ENCODE measurements at regions not wholly inside any gene's neighbourhood (a gene's known extent, or its start where the extent isn't known, plus 50 kb on each side); places are given as distances from the start of the nearest gene placed in this dataset.

GRCh38 chr14:83558946-83559345 is 1971.0 kb upstream of the FLRT2 start:
- H3K36me3 ChIP-seq (ENCODE audit: insufficient read depth, low read length), result no peaks in the 10 kb centered on the region
- H3K9ac ChIP-seq (ENCODE audit: low read depth, low read length), result no peak overlapping the region
- no peaks in the 10 kb centered on the region for H3K79me2 ChIP-seq (ENCODE audit: insufficient read depth, low read length)
- H3K27me3 ChIP-seq (ENCODE audit: insufficient read depth, low read length, poor library complexity), result no peaks in the 10 kb centered on the region
- H3K27ac ChIP-seq (ENCODE audit: low read length), result no peak overlapping the region
- H3K9me3 ChIP-seq (ENCODE audit: insufficient read depth, low read length, severe bottlenecking), result no peaks in the 10 kb centered on the region
- H3K4me1 ChIP-seq (ENCODE audit: insufficient read depth, low read length), result no peaks in the 10 kb centered on the region
- ATAC-seq (ENCODE audit: insufficient read depth, low read depth) (no peak), DNase-seq (no peak)
- H4K20me1 ChIP-seq (ENCODE audit: insufficient read depth, low read length), result no peaks in the 10 kb centered on the region
- TF ChIP-seq EZH2 (IDR thresholded peaks at IDR 0.05; ENCODE audit: borderline replicate concordance, low read depth, low read length, severe bottlenecking), result no peak
- TF ChIP-seq, protein P1, sequence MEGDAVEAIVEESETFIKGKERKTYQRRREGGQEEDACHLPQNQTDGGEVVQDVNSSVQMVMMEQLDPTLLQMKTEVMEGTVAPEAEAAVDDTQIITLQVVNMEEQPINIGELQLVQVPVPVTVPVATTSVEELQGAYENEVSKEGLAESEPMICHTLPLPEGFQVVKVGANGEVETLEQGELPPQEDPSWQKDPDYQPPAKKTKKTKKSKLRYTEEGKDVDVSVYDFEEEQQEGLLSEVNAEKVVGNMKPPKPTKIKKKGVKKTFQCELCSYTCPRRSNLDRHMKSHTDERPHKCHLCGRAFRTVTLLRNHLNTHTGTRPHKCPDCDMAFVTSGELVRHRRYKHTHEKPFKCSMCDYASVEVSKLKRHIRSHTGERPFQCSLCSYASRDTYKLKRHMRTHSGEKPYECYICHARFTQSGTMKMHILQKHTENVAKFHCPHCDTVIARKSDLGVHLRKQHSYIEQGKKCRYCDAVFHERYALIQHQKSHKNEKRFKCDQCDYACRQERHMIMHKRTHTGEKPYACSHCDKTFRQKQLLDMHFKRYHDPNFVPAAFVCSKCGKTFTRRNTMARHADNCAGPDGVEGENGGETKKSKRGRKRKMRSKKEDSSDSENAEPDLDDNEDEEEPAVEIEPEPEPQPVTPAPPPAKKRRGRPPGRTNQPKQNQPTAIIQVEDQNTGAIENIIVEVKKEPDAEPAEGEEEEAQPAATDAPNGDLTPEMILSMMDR (IDR thresholded peaks at IDR 0.05; ENCODE audit: borderline replicate concordance, extremely low read depth, low read length, poor library complexity, severe bottlenecking), result no peak
- no peak overlapping the region for H3K4me2 ChIP-seq (ENCODE audit: insufficient read depth, low read length)
- no peak overlapping the region for H2AFZ ChIP-seq (ENCODE audit: low read depth, low read length)
- no peak overlapping the region for H3K4me3 ChIP-seq (ENCODE audit: low read depth in 1 of 2, low read length in 2 of 2)

DNA sequence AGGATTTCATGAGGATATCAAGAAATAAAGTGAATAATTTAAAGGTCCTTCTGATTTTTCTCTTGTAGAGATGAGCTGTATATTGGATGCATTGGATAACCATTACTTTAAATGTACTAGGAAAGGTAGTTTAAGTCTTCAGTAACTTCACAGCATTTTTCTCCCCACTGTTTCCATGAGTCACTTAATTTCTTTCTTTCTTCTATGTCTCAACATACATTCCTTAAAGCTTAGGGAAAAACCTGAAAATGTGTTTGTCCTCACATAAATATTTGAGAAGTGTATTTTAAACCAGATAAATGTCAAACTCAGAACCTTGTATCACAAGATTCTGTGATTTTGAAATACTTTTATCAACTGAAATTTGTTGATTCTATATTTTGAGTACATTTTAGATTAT is 1970.2 kb upstream of the FLRT2 start:
- TF ChIP-seq, protein P1 (IDR thresholded peaks at IDR 0.05; ENCODE audit: borderline replicate concordance, extremely low read depth, low read length, poor library complexity, severe bottlenecking), result no peak
- TF ChIP-seq EZH2 (IDR thresholded peaks at IDR 0.05; ENCODE audit: borderline replicate concordance, low read depth, low read length, severe bottlenecking), result no peak

DNA sequence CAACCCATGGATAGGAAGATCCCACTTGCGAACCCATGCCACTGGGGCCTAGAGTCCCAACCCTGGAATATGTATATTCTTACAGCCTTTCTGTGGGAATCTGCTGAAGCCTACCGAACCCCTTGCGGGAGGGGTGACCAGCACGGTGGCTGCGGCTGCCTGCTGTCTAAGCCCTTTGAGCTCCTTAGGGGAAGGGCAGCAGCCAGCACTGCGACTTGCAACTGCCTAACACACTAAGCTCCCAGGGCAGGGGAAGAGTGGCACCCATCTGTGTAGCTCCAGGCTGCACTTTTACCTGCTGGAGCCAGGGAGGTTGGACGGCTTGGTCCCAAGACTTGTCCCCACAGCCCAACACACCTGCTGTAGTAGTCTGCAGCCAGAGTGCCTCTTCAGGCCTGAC is 1968.7 kb upstream of the FLRT2 start:
- Histone ChIP-seq H3K9me3 (ENCODE audit: insufficient read depth, low read length, severe bottlenecking) (no peaks in the 10 kb centered on the region), H3K9ac (ENCODE audit: low read depth, low read length) (no peak overlapping the region), H4K20me1 (ENCODE audit: insufficient read depth, low read length) (no peaks in the 10 kb centered on the region), H3K4me3 (ENCODE audit: low read depth in 1 of 2, low read length in 2 of 2) (no peak overlapping the region), H3K36me3 (ENCODE audit: insufficient read depth, low read length) (no peaks in the 10 kb centered on the region), H3K4me2 (ENCODE audit: insufficient read depth, low read length) (no peak overlapping the region), H3K27ac (ENCODE audit: low read length) (no peak overlapping the region), H3K27me3 (ENCODE audit: insufficient read depth, low read length, poor library complexity) (no peaks in the 10 kb centered on the region), H2AFZ (ENCODE audit: low read depth, low read length) (no peak overlapping the region), H3K4me1 (ENCODE audit: insufficient read depth, low read length) (no peaks in the 10 kb centered on the region), H3K79me2 (ENCODE audit: insufficient read depth, low read length) (no peaks in the 10 kb centered on the region)
- ATAC-seq (ENCODE audit: insufficient read depth, low read depth) (no peak), DNase-seq (no peak)
- no peak for TF ChIP-seq EZH2 (IDR thresholded peaks at IDR 0.05; ENCODE audit: borderline replicate concordance, low read depth, low read length, severe bottlenecking)
- TF ChIP-seq, protein P1 (IDR thresholded peaks at IDR 0.05; ENCODE audit: borderline replicate concordance, extremely low read depth, low read length, poor library complexity, severe bottlenecking), result no peak

More for the DNA sequence above, 1970.2 kb upstream of the FLRT2 start:
- H3K27me3 ChIP-seq (ENCODE audit: insufficient read depth, low read length, poor library complexity), result no peaks in the 10 kb centered on the region
- no peak overlapping the region for H3K4me3 ChIP-seq (ENCODE audit: low read depth in 1 of 2, low read length in 2 of 2)
- ATAC-seq (ENCODE audit: insufficient read depth, low read depth) (no peak), DNase-seq (no peak)
- H2AFZ ChIP-seq (ENCODE audit: low read depth, low read length), result no peak overlapping the region
- no peaks in the 10 kb centered on the region for H3K36me3 ChIP-seq (ENCODE audit: insufficient read depth, low read length)
- no peaks in the 10 kb centered on the region for H3K79me2 ChIP-seq (ENCODE audit: insufficient read depth, low read length)
- H3K4me2 ChIP-seq (ENCODE audit: insufficient read depth, low read length), result no peak overlapping the region
- no peaks in the 10 kb centered on the region for H3K9me3 ChIP-seq (ENCODE audit: insufficient read depth, low read length, severe bottlenecking)
- H4K20me1 ChIP-seq (ENCODE audit: insufficient read depth, low read length), result no peaks in the 10 kb centered on the region
- no peak overlapping the region for H3K27ac ChIP-seq (ENCODE audit: low read length)
- no peak overlapping the region for H3K9ac ChIP-seq (ENCODE audit: low read depth, low read length)
- H3K4me1 ChIP-seq (ENCODE audit: insufficient read depth, low read length), result no peaks in the 10 kb centered on the region

- no peaks in the 10 kb centered on the region for H3K4me1 ChIP-seq (ENCODE audit: insufficient read depth, low read length)
- H3K4me2 ChIP-seq (ENCODE audit: insufficient read depth, low read length), result no peak overlapping the region
- ATAC-seq (ENCODE audit: insufficient read depth, low read depth) (no peak), DNase-seq (no peak)
- H2AFZ ChIP-seq (ENCODE audit: low read depth, low read length), result no peak overlapping the region
- H3K27me3 ChIP-seq (ENCODE audit: insufficient read depth, low read length, poor library complexity), result no peaks in the 10 kb centered on the region
- no peak overlapping the region for H3K9ac ChIP-seq (ENCODE audit: low read depth, low read length)
- TF ChIP-seq, protein P1 (IDR thresholded peaks at IDR 0.05; ENCODE audit: borderline replicate concordance, extremely low read depth, low read length, poor library complexity, severe bottlenecking), result no peak
- TF ChIP-seq EZH2 (IDR thresholded peaks at IDR 0.05; ENCODE audit: borderline replicate concordance, low read depth, low read length, severe bottlenecking), result no peak
- H3K79me2 ChIP-seq (ENCODE audit: insufficient read depth, low read length), result no peaks in the 10 kb centered on the region
- no peaks in the 10 kb centered on the region for H3K36me3 ChIP-seq (ENCODE audit: insufficient read depth, low read length)
- H4K20me1 ChIP-seq (ENCODE audit: insufficient read depth, low read length), result no peaks in the 10 kb centered on the region
- H3K4me3 ChIP-seq (ENCODE audit: low read depth in 1 of 2, low read length in 2 of 2), result no peak overlapping the region
- no peak overlapping the region for H3K27ac ChIP-seq (ENCODE audit: low read length)
- no peaks in the 10 kb centered on the region for H3K9me3 ChIP-seq (ENCODE audit: insufficient read depth, low read length, severe bottlenecking)
These were observed 1963.4 kb upstream of the FLRT2 start for GRCh38 chr14:83566567-83566966.

Data from DND-41 (cell line).